ENCODE measurements at regions not wholly inside any gene's neighbourhood (a gene's known extent, or its start where the extent isn't known, plus 50 kb on each side); places are given as distances from the start of the nearest gene placed in this dataset.

- TF ChIP-seq CTCF (IDR thresholded peaks at IDR 0.05) (no peak), POLR2A (IDR thresholded peaks at IDR 0.05) (no peak)
Measured at GRCh38 chrX:120775959-120776358, 99.7 kb downstream of the CT47B1 start.

Data from esophagus squamous epithelium (tissue), 4 donors.